Uterus (tissue), 3 donors: ENCODE measurements at regions not wholly inside any gene's neighbourhood (a gene's known extent, or its start where the extent isn't known, plus 50 kb on each side); places are given as distances from the start of the nearest gene placed in this dataset.

ENCODE experiments used
- DNase-seq, 2 donors: peaks; one replicate each; pipeline ENCODE4 v3.0.0-alpha.2; 2019 to 2020
- H3K27ac ChIP-seq, 2 donors: fragments of 200-600 bp; sonication (generic); 1 replicate in 1 of 2; 2 replicates in 1 of 2; pipeline ENCODE4 v1.5.1; 2016 to 2018
- H3K27me3 ChIP-seq, 2 donors: fragments of 200-600 bp; sonication (generic); one replicate each; pipeline ENCODE4 v1.5.1; 2018 to 2019; ENCODE audit warnings: control low read depth in 1 of 2
- H3K36me3 ChIP-seq, 2 donors: fragments of 200-600 bp; sonication (generic); one replicate each; pipeline ENCODE4 v1.5.1; 2019; ENCODE audit warnings: control low read depth in 1 of 2
- H3K4me1 ChIP-seq, 2 donors: fragments of 200-600 bp; sonication (generic); one replicate each; pipeline ENCODE4 v1.5.1; 2018 to 2019; ENCODE audit warnings: control low read depth in 1 of 2
- H3K4me3 ChIP-seq, 2 donors: fragments of 200-600 bp; sonication (generic); 1 replicate in 1 of 2; 2 replicates in 1 of 2; pipeline ENCODE4 v1.5.1; 2018 to 2019; ENCODE audit warnings: mild to moderate bottlenecking in 1 of 2
- H3K9me3 ChIP-seq, 2 donors: fragments of 200-600 bp; sonication (generic); one replicate each; pipeline ENCODE4 v1.5.1; 2019; ENCODE audit warnings: control low read depth in 1 of 2
- CTCF ChIP-seq, 4 experiments: fragments of 200-600 bp in 2 of 4; fragments of 450-650 bp in 2 of 4; sonication (generic) in 2 of 4; IDR thresholded peaks; one replicate each; pipeline ENCODE4 v1.5.1; 2016 to 2019; ENCODE audit warnings: antibody characterized with exemption in 4 of 4, mild to moderate bottlenecking in 2 of 4, moderate library complexity in 1 of 4
- POLR2A ChIP-seq, 2 donors: fragments of 450-650 bp; IDR thresholded peaks; one replicate each; pipeline ENCODE4 v1.6.1; 2016; ENCODE audit warnings: antibody characterized with exemption in 2 of 2, mild to moderate bottlenecking in 1 of 2, moderate library complexity in 1 of 2
- intact Hi-C: fragments of 100-400 bp; cut with DNase I; formaldehyde crosslinking; loops from one replicate; pipeline ENCODE4 v1.15.1; 2023; ENCODE audit warnings: low total_unique reads
- donor health status: DM: yes; HTN: yes; CAD: no.

GRCh38 chr9:85192750-85193149, 523.2 kb downstream of the NTRK2 start:
- no peak for DNase-seq
- Histone ChIP-seq H3K4me1 (no peaks in the 10 kb centered on the region), H3K36me3 (no peaks in the 10 kb centered on the region), H3K27me3 (no peaks in the 10 kb centered on the region), H3K27ac (no peak overlapping the region), H3K4me3 (no peak overlapping the region), H3K9me3 (no peaks in the 10 kb centered on the region)
- intact Hi-C loops: no loop called here
- TF ChIP-seq POLR2A (IDR thresholded peaks at IDR 0.05) (no peak), CTCF (IDR thresholded peaks at IDR 0.05) (no peak)

GRCh38 chr9:85186218-85186585, 516.7 kb downstream of the NTRK2 start:
- Histone ChIP-seq H3K9me3 (no peaks in the 10 kb centered on the region), H3K27me3 (no peaks in the 10 kb centered on the region), H3K27ac (no peak overlapping the region), H3K4me1 (no peaks in the 10 kb centered on the region), H3K36me3 (no peaks in the 10 kb centered on the region), H3K4me3 (no peak overlapping the region)
- no peak for TF ChIP-seq CTCF (IDR thresholded peaks at IDR 0.05)
- TF ChIP-seq POLR2A (IDR thresholded peaks at IDR 0.05): no peak
- DNase-seq: no peak
- intact Hi-C loops: no loop called here

DNA sequence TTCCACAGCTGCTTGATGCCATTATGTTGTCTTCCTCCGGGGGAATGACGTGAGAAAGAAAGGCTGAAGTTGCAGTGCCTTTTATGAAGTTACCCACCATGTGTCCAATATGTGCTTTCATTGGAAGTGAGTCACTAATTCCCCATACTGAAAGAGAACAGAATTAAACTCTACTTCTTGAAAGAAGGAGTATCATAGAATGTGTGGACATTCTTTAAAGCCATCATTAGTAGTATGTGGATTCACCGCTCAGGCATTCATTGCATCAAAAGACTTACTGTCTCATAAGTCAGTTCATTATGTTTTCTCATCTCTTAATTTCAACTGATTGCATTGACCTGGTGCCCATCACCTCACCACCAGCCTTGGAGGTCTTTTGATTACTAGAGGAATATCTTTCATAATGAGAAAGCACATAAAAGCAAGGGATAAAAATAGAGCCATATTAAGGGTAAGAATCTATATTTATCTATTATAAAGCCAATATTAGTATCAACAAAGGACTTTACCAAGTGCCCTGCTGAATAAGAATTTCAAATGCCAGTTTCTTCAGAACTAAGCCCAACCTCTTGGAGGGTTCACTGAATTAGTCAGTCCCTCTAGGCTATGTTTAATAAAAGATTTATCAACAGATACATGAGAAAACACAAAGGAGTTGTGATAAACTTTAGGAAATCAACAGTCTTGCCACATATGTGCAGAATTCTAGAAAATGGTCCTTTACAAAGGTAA, 516.1 kb downstream of the NTRK2 start:
- Histone ChIP-seq H3K27me3 (no peaks in the 10 kb centered on the region), H3K36me3 (no peaks in the 10 kb centered on the region), H3K27ac (no peak overlapping the region), H3K4me3 (no peak overlapping the region), H3K9me3 (no peaks in the 10 kb centered on the region), H3K4me1 (no peaks in the 10 kb centered on the region)
- no peak for DNase-seq
- intact Hi-C loops: no loop called here
- no peak for TF ChIP-seq POLR2A (IDR thresholded peaks at IDR 0.05)
- no peak for TF ChIP-seq CTCF (IDR thresholded peaks at IDR 0.05)

DNA sequence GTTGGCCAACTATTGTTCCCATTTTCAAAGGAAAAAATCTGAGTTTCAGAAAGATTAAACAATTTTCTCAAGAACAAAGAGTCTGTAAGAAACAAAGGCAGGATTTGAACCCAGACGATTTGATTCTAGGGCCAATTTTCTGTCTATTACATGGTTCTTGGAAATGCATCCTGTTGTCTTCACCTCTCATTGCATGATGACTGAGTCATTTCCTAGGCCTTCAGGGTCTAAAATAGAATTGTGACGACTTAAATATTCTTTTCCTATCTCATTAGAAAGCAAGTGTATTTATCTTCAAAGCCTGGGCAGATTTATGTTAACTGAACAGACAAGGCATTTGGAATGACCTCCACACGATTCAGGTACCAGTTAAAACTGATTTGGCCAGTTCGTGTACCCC, 512.9 kb downstream of the NTRK2 start:
- no peaks in the 10 kb centered on the region for H3K4me1 ChIP-seq
- DNase-seq: no peak
- no peak overlapping the region for H3K4me3 ChIP-seq
- no peaks in the 10 kb centered on the region for H3K27me3 ChIP-seq
- TF ChIP-seq CTCF (IDR thresholded peaks at IDR 0.05) (no peak), POLR2A (IDR thresholded peaks at IDR 0.05) (no peak)
- H3K9me3 ChIP-seq: no peaks in the 10 kb centered on the region
- H3K27ac ChIP-seq: no peak overlapping the region
- intact Hi-C loops: no loop called here
- H3K36me3 ChIP-seq: no peaks in the 10 kb centered on the region

DNA sequence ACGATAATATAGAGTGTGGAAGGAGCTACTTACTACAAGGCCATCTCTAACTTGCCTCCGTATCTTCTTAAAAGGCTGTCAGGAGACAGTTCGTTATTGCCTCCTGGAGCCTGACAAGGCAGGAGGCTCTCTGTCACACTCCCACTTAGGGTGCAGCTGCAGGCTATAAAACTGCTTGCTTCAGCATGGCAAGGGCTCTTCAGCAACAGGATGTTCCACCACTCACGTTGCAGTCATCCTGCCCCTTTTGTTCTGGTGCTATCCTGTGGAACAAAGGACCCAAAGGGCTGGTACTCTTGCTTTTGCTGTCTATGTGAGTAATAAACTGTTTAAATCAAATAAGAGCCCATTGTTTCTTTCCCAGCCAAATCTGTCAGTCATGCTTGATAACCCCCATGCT, 508.9 kb downstream of the NTRK2 start:
- Histone ChIP-seq H3K9me3 (no peaks in the 10 kb centered on the region), H3K36me3 (no peaks in the 10 kb centered on the region), H3K27ac (no peak overlapping the region), H3K27me3 (no peaks in the 10 kb centered on the region), H3K4me3 (no peak overlapping the region), H3K4me1 (no peaks in the 10 kb centered on the region)
- no peak for DNase-seq
- intact Hi-C loops: no loop called here
- TF ChIP-seq POLR2A (IDR thresholded peaks at IDR 0.05): no peak
- no peak for TF ChIP-seq CTCF (IDR thresholded peaks at IDR 0.05)
